CD4-positive, alpha-beta memory T cell (primary cell): ENCODE measurements at regions not wholly inside any gene's neighbourhood (a gene's known extent, or its start where the extent isn't known, plus 50 kb on each side); places are given as distances from the start of the nearest gene placed in this dataset.

ENCODE experiments used
- CTCF ChIA-PET: fragments of 350-600 bp; sonication (Branson Sonifier 250); formaldehyde crosslinking; loops from one replicate; lab custom pipeline; 2021; ENCODE audit warnings: inconsistent platforms; ENCODE audit not compliant: partially characterized antibody; lab: Charles Lee
- POLR2A ChIA-PET: fragments of 350-600 bp; sonication (Branson Sonifier 250); formaldehyde crosslinking; loops from one replicate; lab custom pipeline; 2021; ENCODE audit not compliant: partially characterized antibody; lab: Charles Lee
- DNase-seq, 5 donors: peaks; one replicate each; pipeline versions ENCODE4 v3.0.0 to v3.0.0-alpha.2; 2020 to 2022; ENCODE audit warnings: mixed read lengths in 1 of 5
- H3K27ac ChIP-seq: one replicate; pipeline ENCODE4 v1.7.0; 2013; ENCODE audit warnings: low read depth, low read length
- H3K27me3 ChIP-seq: 2 replicates; pipeline ENCODE4 v1.7.0; 2013; ENCODE audit warnings: mild to moderate bottlenecking, low read length, moderate library complexity; ENCODE audit not compliant: insufficient read depth
- H3K36me3 ChIP-seq: 2 replicates; pipeline ENCODE4 v1.7.0; 2013; ENCODE audit warnings: mild to moderate bottlenecking, low read length, moderate library complexity; ENCODE audit not compliant: insufficient read depth
- H3K4me1 ChIP-seq: 2 replicates; pipeline ENCODE4 v1.7.0; 2013; ENCODE audit warnings: mild to moderate bottlenecking, low read length, moderate library complexity; ENCODE audit not compliant: insufficient read depth
- H3K4me3 ChIP-seq, 2 donors: one replicate each; pipeline ENCODE4 v1.7.0; 2013; ENCODE audit warnings: low read length in 2 of 2, mild to moderate bottlenecking in 1 of 2
- H3K9me3 ChIP-seq, 2 donors: one replicate each; pipeline ENCODE4 v1.7.0; 2013; ENCODE audit warnings: low read length in 2 of 2, control low read depth in 1 of 2; ENCODE audit not compliant: control insufficient read depth in 1 of 2
- H3K27ac Mint-ChIP-seq, 7 donors: one replicate each; pipeline ENCODE4 v1.8.0; 2020 to 2021; ENCODE audit warnings: mixed read lengths in 7 of 7, mild to moderate bottlenecking in 6 of 7, inconsistent platforms in 3 of 7, moderate library complexity in 3 of 7
- H3K27me3 Mint-ChIP-seq, 2 donors: one replicate each; pipeline ENCODE4 v1.8.0; 2020 to 2021; ENCODE audit warnings: mixed read lengths in 2 of 2
- H3K36me3 Mint-ChIP-seq, 2 donors: one replicate each; pipeline ENCODE4 v1.8.0; 2020 to 2021; ENCODE audit warnings: mixed read lengths in 2 of 2, inconsistent platforms in 1 of 2, mild to moderate bottlenecking in 1 of 2
- H3K4me1 Mint-ChIP-seq, 4 donors: one replicate each; pipeline ENCODE4 v1.8.0; 2020 to 2021; ENCODE audit warnings: mixed read lengths in 4 of 4, mild to moderate bottlenecking in 1 of 4
- H3K4me3 Mint-ChIP-seq, 8 donors: one replicate each; pipeline ENCODE4 v1.8.0; 2020 to 2021; ENCODE audit warnings: mixed read lengths in 8 of 8, mild to moderate bottlenecking in 7 of 8, moderate library complexity in 6 of 8, inconsistent platforms in 3 of 8
- H3K9me3 Mint-ChIP-seq, 8 donors: one replicate each; pipeline ENCODE4 v1.8.0; 2020 to 2021; ENCODE audit warnings: mixed read lengths in 8 of 8, mild to moderate bottlenecking in 5 of 8, inconsistent platforms in 3 of 8, moderate library complexity in 1 of 8
- intact Hi-C: fragments of 100-400 bp; cut with micrococcal nuclease; formaldehyde crosslinking; loops from one replicate; pipeline ENCODE4 v1.15.1; 2023

DNA sequence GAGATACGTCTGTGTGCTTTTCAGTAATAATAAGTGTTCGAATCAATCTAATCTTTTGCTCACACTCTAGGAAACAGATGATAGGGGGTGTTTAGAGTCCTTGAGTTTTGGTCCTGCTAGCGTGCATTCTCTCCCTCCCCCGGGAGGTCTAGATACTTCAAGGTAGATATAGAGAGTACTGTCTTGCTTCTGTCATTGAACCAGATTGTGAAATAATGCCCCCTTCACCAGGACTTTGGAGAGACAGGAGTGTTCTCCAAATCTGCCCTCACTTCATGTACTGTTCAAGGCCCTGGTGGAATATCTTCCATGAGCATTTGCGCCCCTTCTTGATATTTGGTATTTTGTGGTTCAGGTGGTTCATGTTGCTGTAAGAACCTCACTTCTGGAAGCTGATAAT lies 59.4 kb upstream of the MGAT5 start:
- Mint-ChIP-seq H3K4me3 (peak overlapping the region in 2 of 8 donors; percentile 9 to 18), H3K27ac (peak overlapping the region in 5 of 7 donors; percentile 18 to 65 (median 30)), H3K36me3 (peaks cover 7 to 20% of the 10 kb centered on the region in 2 donors), H3K27me3 (no peaks in the 10 kb centered on the region), H3K4me1 (peaks cover 61 to 80% (median 70%) of the 10 kb centered on the region in 4 donors), H3K9me3 (peaks cover 0 to 4% (median 2%) of the 10 kb centered on the region in 8 donors)
- no peaks in the 10 kb centered on the region for H3K27me3 ChIP-seq
- H3K27ac ChIP-seq = no peak overlapping the region
- POLR2A ChIA-PET = interaction anchor here (1.2 kb wide), 1 partner anchor 89 kb away, joined by 3 read pairs; no protein-coding TSS in a partner anchor
- H3K36me3 ChIP-seq = no peaks in the 10 kb centered on the region
- CTCF ChIA-PET = no interaction called here
- intact Hi-C loops = loop anchor here (2.0 kb wide), 1 partner anchor 14 kb away; no protein-coding TSS in a partner anchor
- no peak for DNase-seq
- no peak overlapping the region for H3K4me3 ChIP-seq
- no peaks in the 10 kb centered on the region for H3K9me3 ChIP-seq
- H3K4me1 ChIP-seq = peaks cover 67% of the 10 kb centered on the region

DNA sequence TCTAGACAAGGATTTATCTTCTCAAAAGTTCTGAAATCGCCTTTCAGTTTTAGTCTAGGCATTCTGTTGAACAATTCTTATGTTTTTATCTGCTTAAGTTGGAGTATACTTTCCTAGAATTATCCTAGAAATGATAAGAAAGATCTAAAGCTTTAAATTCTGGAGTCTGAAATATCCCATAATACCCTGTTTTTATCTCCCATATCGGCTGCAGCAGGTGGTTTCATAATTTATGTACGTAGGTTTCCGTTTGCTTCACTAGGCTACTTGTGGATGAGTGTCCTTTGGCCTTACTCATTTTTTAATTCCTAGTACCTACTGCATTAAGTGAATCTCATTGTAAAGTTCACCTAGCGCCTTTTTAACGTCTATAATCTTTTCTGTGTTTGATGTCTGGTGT lies 58.5 kb upstream of the MGAT5 start:
- DNase-seq = no peak
- no peak overlapping the region for H3K27ac ChIP-seq
- H3K4me1 ChIP-seq = peaks cover 63% of the 10 kb centered on the region
- peak overlapping the region; percentile 2 to 65 (median 41) for H3K27ac Mint-ChIP-seq
- peak overlapping the region in 7 of 8 donors; percentile 13 to 69 (median 43) for H3K4me3 Mint-ChIP-seq
- CTCF ChIA-PET = interaction anchor here (1.2 to 4.6 kb wide), 3 partner anchors 11 to 51 kb away, joined by 3 to 64 read pairs (median 4); no protein-coding TSS in a partner anchor
- H3K4me3 ChIP-seq = no peak overlapping the region
- peaks cover 0 to 4% (median 2%) of the 10 kb centered on the region in 8 donors for H3K9me3 Mint-ChIP-seq
- no peaks in the 10 kb centered on the region for H3K27me3 ChIP-seq
- peaks cover 2 to 15% of the 10 kb centered on the region in 2 donors for H3K36me3 Mint-ChIP-seq
- H3K36me3 ChIP-seq = no peaks in the 10 kb centered on the region
- H3K4me1 Mint-ChIP-seq = peaks cover 61 to 81% (median 70%) of the 10 kb centered on the region in 4 donors
- no peaks in the 10 kb centered on the region for H3K27me3 Mint-ChIP-seq
- intact Hi-C loops = loop anchor here (2.0 kb wide), 1 partner anchor 15 kb away; no protein-coding TSS in a partner anchor
- H3K9me3 ChIP-seq = no peaks in the 10 kb centered on the region
- POLR2A ChIA-PET = interaction anchor here (1.0 to 1.2 kb wide), 2 partner anchors 8 to 90 kb away, joined by 3 read pairs; no protein-coding TSS in a partner anchor

- Histone ChIP-seq H3K4me1 (peaks cover 80% of the 10 kb centered on the region), H3K27ac (no peak overlapping the region), H3K4me3 (no peak overlapping the region), H3K27me3 (no peaks in the 10 kb centered on the region), H3K9me3 (no peaks in the 10 kb centered on the region), H3K36me3 (no peaks in the 10 kb centered on the region)
- CTCF ChIA-PET = interaction anchor here (0.7 to 12.7 kb wide), 11 partner anchors 9 to 310 kb away, joined by 3 to 358 read pairs (median 7); no protein-coding TSS in a partner anchor
- Mint-ChIP-seq H3K4me3 (peak overlapping the region; percentile 18 to 82 (median 74)), H3K36me3 (peaks cover 0 to 5% of the 10 kb centered on the region in 2 donors), H3K27ac (peak overlapping the region; percentile 72 to 88 (median 83)), H3K4me1 (peaks cover 70 to 89% (median 79%) of the 10 kb centered on the region in 4 donors), H3K9me3 (no peaks in the 10 kb centered on the region), H3K27me3 (no peaks in the 10 kb centered on the region)
- no peak for DNase-seq
- POLR2A ChIA-PET = interaction anchor here (0.9 to 4.9 kb wide), 9 partner anchors 9 to 77 kb away, joined by 3 to 36 read pairs (median 9); no protein-coding TSS in a partner anchor
- intact Hi-C loops = no loop called here
These were observed 56.4 kb upstream of the MGAT5 start for GRCh38 chr2:134197445-134197844.

DNA sequence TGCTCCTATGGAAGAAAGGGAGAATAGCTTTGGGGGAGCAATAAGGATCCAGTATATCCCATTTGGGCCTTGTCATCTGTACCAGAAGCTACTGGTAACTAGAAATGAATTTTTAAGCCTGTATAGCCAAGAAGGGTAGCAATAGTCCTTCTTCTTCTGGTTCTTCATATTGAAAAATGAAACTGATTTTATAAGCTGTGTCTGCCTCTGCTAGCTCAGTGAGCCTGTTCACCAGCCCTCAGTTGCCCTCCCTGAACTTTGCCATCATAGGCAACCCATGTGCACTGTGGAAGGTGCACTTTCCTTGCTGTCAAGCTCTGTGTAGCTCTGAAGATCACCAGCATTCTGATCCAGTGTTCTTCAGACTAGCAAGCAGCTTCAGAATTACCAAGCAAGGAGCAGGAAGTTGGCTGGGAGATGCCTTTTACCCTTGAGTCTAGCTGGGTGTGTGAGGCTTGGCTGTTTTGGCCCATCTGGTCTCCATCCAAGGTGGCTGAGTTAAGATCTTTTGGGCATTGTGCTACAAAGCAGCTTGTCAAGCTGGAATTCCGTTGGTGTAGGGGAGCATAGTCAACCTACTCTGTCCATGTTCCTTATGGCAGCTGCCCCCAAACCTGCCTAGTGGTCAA lies 55.8 kb upstream of the MGAT5 start:
- CTCF ChIA-PET = interaction anchor here (0.5 to 12.7 kb wide), 13 partner anchors 8 to 311 kb away, joined by 3 to 358 read pairs (median 6); no protein-coding TSS in a partner anchor
- peaks cover 0 to 5% of the 10 kb centered on the region in 2 donors for H3K36me3 Mint-ChIP-seq
- no peak for DNase-seq
- H3K4me1 ChIP-seq = peaks cover 87% of the 10 kb centered on the region
- H3K9me3 ChIP-seq = no peaks in the 10 kb centered on the region
- no peaks in the 10 kb centered on the region for H3K27me3 Mint-ChIP-seq
- H3K4me3 Mint-ChIP-seq = peak overlapping the region; percentile 18 to 82 (median 74)
- no peaks in the 10 kb centered on the region for H3K27me3 ChIP-seq
- no peaks in the 10 kb centered on the region for H3K36me3 ChIP-seq
- H3K9me3 Mint-ChIP-seq = no peaks in the 10 kb centered on the region
- H3K4me3 ChIP-seq = no peak overlapping the region
- H3K27ac Mint-ChIP-seq = peak overlapping the region; percentile 72 to 88 (median 83)
- POLR2A ChIA-PET = interaction anchor here (0.8 to 4.9 kb wide), 11 partner anchors 8 to 78 kb away, joined by 3 to 36 read pairs (median 6); no protein-coding TSS in a partner anchor
- intact Hi-C loops = no loop called here
- H3K4me1 Mint-ChIP-seq = peaks cover 73 to 94% (median 84%) of the 10 kb centered on the region in 4 donors
- H3K27ac ChIP-seq = no peak overlapping the region

DNA sequence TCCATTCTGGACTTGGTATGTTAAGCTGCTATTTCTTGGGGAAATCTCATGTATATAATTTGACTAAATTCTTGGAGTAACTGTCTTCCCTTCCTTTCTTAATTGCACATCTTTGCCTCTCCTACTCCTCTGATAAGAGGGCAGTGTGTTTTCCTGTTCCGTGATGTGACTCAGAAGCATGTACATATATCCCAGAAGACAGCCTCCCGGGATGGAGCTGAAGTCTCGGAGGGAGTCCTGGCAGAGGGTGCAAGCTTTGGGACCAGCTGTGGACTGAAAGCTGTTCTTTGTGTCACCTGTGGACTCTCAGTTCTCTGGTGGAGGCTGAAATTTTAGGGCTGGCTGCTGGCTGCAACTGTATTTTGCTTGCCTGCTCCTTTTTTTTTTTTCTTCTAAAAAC lies 54.7 kb upstream of the MGAT5 start:
- Mint-ChIP-seq H3K9me3 (no peaks in the 10 kb centered on the region), H3K27ac (peak overlapping the region in 3 of 7 donors; percentile 43 to 62 (median 58)), H3K4me1 (peaks cover 68 to 88% (median 78%) of the 10 kb centered on the region in 4 donors), H3K36me3 (no peaks in the 10 kb centered on the region), H3K27me3 (no peaks in the 10 kb centered on the region), H3K4me3 (no peak overlapping the region)
- DNase-seq = no peak
- Histone ChIP-seq H3K4me3 (no peak overlapping the region), H3K4me1 (peaks cover 88% of the 10 kb centered on the region), H3K36me3 (no peaks in the 10 kb centered on the region), H3K27me3 (no peaks in the 10 kb centered on the region), H3K9me3 (no peaks in the 10 kb centered on the region), H3K27ac (no peak overlapping the region)
- POLR2A ChIA-PET = interaction anchor here (1.2 to 4.9 kb wide), 5 partner anchors 9 to 79 kb away, joined by 3 to 36 read pairs (median 9); no protein-coding TSS in a partner anchor
- intact Hi-C loops = no loop called here
- CTCF ChIA-PET = interaction anchor here (1.2 to 12.7 kb wide), 9 partner anchors 7 to 252 kb away, joined by 3 to 358 read pairs (median 11); no protein-coding TSS in a partner anchor

DNA sequence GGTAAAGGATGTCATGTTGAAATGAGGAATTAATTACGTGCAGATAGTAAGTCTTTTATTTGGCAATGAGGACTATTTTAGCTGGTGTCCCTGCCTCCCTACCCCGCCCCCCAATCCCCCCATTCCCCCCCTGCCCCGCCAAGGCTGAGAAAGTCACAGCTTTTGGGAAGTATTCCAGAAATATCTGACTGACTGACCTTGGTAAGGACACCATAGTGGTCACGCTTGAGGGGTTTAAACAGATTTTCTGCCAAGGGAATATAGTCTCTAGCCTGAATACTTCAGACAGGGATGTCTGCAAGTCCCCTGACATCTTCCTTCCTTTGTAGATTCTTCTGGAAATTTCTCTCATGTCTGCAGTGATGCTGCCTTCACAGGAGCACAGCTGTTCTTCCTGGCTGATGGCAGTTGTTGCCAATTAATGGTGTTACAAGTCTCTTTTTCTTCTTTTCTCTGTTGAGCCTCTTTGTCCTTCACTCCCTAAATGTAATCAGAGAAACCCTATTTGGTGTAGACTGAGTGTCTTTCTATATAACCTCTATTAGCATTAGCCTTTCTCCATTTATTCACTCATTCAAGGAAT lies 53.7 kb upstream of the MGAT5 start:
- Histone ChIP-seq H3K27ac (no peak overlapping the region), H3K9me3 (no peaks in the 10 kb centered on the region), H3K27me3 (no peaks in the 10 kb centered on the region), H3K36me3 (no peaks in the 10 kb centered on the region), H3K4me3 (no peak overlapping the region), H3K4me1 (peaks cover 88% of the 10 kb centered on the region)
- POLR2A ChIA-PET = interaction anchor here (1.4 to 8.5 kb wide), 4 partner anchors 17 to 80 kb away, joined by 4 to 73 read pairs (median 26); no protein-coding TSS in a partner anchor
- Mint-ChIP-seq H3K27me3 (no peaks in the 10 kb centered on the region), H3K4me1 (peaks cover 60 to 78% (median 69%) of the 10 kb centered on the region in 4 donors), H3K36me3 (no peaks in the 10 kb centered on the region), H3K27ac (peak overlapping the region in 4 of 7 donors; percentile 17 to 77 (median 40)), H3K4me3 (peak overlapping the region in 2 of 8 donors; percentile 0 to 45), H3K9me3 (no peaks in the 10 kb centered on the region)
- intact Hi-C loops = no loop called here
- DNase-seq = no peak
- CTCF ChIA-PET = interaction anchor here (0.8 to 12.7 kb wide), 3 partner anchors 18 to 81 kb away, joined by 4 to 358 read pairs (median 35); no protein-coding TSS in a partner anchor
